ENCODE measurements at regions not wholly inside any gene's neighbourhood (a gene's known extent, or its start where the extent isn't known, plus 50 kb on each side); places are given as distances from the start of the nearest gene placed in this dataset.
"Not testable (repeated sequence)": the region's sequence is repeated elsewhere in the genome, so short reads cannot be mapped to it uniquely, and the experiment has no call there.

DNA sequence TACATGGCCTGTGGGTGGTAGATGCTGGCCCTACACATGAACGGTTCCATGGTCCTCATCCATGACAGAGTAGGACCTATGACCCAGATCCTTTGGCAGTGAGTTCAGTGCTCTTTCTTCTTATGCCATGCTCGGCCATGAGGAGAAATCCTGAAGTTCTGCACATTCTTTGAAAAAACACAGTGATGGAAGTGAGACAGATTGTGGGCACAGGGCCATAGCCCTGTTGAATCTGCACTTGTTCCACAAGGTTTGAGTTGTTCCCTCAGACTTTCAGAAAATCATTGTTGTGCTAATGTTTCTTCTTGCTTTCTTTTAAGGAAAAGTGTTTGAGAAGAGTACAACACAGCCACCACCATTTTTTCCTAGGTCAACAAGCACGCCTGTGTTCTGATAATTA is 180.0 kb downstream of the C12orf75 start:
- no peak for ATAC-seq (ENCODE audit: low read depth)
- TF ChIP-seq, protein P1, sequence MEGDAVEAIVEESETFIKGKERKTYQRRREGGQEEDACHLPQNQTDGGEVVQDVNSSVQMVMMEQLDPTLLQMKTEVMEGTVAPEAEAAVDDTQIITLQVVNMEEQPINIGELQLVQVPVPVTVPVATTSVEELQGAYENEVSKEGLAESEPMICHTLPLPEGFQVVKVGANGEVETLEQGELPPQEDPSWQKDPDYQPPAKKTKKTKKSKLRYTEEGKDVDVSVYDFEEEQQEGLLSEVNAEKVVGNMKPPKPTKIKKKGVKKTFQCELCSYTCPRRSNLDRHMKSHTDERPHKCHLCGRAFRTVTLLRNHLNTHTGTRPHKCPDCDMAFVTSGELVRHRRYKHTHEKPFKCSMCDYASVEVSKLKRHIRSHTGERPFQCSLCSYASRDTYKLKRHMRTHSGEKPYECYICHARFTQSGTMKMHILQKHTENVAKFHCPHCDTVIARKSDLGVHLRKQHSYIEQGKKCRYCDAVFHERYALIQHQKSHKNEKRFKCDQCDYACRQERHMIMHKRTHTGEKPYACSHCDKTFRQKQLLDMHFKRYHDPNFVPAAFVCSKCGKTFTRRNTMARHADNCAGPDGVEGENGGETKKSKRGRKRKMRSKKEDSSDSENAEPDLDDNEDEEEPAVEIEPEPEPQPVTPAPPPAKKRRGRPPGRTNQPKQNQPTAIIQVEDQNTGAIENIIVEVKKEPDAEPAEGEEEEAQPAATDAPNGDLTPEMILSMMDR (IDR thresholded peaks at IDR 0.05), result no peak
- CTCF ChIA-PET, result no interaction called here
- Mint-ChIP-seq H3K9me3 (no peaks in the 10 kb centered on the region), H3K4me1 (no peaks in the 10 kb centered on the region), H3K36me3 (ENCODE audit: low read depth) (no peaks in the 10 kb centered on the region), H3K27ac (no peak overlapping the region), H3K27me3 (peaks cover 11% of the 10 kb centered on the region), H3K4me3 (no peak overlapping the region)
- POLR2A ChIA-PET, result no interaction called here
- no peak for DNase-seq
- intact Hi-C loops (cut with micrococcal nuclease), result no loop called here

DNA sequence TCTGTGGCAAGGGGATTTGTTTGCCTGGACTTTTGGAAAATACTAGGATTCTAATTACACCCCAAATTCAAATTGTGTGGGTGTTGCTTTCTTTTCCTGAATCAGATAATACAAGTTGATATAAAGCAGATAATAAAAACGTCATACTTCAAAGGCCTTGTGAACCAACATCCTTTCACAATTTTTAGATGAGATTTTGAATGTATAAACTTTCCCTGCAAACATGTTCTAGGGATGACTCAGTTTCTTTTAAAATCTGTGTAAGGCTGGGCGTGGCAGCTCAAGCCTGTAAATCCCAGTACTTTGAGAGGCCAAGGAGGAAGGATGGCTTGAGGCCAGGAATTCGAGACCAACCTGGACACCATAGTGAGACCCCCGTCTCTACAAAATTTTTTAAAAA is 182.4 kb downstream of the C12orf75 start:
- DNase-seq; POLR2A ChIA-PET; H3K27ac Mint-ChIP-seq; H3K9me3 Mint-ChIP-seq; intact Hi-C loops (cut with micrococcal nuclease); CTCF ChIA-PET; H3K4me3 Mint-ChIP-seq; H3K27me3 Mint-ChIP-seq; ATAC-seq (ENCODE audit: low read depth); H3K4me1 Mint-ChIP-seq; H3K36me3 Mint-ChIP-seq (ENCODE audit: low read depth): not testable (repeated sequence)

DNA sequence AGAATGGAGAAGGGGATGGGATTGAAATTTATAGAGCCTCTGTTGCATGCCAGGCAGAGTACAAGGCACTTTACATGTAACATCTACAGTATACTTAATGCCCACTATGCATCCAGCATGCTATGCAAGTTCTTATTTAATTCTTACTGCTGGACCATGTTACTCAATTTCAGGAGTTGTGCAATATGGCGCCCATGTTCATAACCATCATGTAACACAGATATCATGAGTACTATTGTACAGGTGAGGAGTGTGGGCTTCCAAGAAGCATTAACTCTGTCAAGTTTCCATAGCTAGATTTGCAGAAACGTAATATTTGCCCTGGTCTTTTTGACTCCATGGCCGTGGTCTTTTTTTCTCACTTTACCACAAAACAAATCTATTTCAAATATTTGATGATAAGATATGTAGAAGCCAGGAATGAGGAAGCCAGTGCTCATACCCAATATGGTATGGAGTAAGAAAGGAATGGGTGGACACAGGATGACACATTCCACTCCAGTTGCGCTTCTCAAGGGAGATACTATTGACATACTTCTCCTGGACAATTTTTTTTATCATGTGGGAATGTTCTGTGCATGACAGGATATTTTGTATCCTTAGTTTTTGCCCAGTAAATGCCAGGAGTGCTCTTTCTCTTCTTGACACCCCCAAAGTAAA is 191.8 kb downstream of the C12orf75 start:
- ChIA-PET CTCF (no interaction called here), POLR2A (no interaction called here)
- Mint-ChIP-seq H3K4me1 (no peaks in the 10 kb centered on the region), H3K27ac (no peak overlapping the region), H3K27me3 (peaks cover 8% of the 10 kb centered on the region), H3K9me3 (peaks cover 2% of the 10 kb centered on the region), H3K36me3 (ENCODE audit: low read depth) (no peaks in the 10 kb centered on the region), H3K4me3 (no peak overlapping the region)
- ATAC-seq (ENCODE audit: low read depth) (no peak), DNase-seq (no peak)
- TF ChIP-seq, protein P1 (IDR thresholded peaks at IDR 0.05), result no peak
- intact Hi-C loops (cut with micrococcal nuclease), result no loop called here

DNA sequence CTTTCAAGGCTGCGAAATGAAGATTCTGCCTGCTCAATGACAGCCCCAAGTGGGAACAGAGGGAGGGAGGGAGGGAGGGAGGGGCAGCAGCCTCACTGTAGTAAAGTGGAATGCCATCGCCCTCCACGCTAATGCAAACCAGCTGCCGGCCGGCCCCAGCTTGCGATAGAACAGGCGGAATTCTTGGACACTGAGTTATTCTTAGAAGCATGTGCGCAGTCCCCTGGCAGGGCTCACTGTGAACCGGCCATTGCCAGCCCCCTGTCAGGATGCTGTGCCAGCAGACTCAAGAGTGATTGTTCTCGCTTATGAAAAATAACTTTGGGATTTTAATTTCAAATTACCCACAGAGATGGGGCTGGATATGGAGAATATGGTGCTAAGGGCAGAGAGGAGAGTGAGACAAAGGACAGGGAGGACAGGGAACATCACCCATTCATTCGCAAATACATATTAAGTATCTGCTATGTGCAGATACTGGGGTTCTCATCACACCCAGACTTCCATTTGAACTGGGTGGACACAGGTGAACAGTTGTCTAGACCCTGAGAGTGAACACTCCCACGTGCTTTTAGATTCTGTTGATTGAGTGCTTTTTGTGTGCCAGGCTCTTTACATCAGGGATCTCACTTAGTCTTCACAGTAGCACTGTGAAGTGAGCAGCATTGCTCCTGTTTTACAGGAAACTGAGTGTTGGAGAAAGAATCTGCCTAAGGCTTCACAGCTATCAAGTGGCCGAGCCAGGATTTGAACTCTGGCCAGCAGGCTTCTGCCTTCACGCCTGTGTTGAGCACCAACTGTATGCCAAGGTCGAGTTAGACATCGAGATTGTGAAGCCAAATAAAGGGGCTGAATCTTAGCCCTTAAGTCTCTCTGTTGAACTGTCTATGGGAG is 192.9 kb downstream of the C12orf75 start:
- TF ChIP-seq, protein P1 (IDR thresholded peaks at IDR 0.05), result no peak
- no peak overlapping the region for H3K4me3 Mint-ChIP-seq
- no peak for ATAC-seq (ENCODE audit: low read depth)
- no peak overlapping the region for H3K27ac Mint-ChIP-seq
- DNase-seq, result no peak
- peaks cover 2% of the 10 kb centered on the region for H3K9me3 Mint-ChIP-seq
- POLR2A ChIA-PET, result no interaction called here
- peaks cover 5% of the 10 kb centered on the region for H3K27me3 Mint-ChIP-seq
- H3K4me1 Mint-ChIP-seq, result no peaks in the 10 kb centered on the region
- H3K36me3 Mint-ChIP-seq (ENCODE audit: low read depth), result no peaks in the 10 kb centered on the region
- intact Hi-C loops (cut with micrococcal nuclease), result no loop called here
- CTCF ChIA-PET, result no interaction called here

DNA sequence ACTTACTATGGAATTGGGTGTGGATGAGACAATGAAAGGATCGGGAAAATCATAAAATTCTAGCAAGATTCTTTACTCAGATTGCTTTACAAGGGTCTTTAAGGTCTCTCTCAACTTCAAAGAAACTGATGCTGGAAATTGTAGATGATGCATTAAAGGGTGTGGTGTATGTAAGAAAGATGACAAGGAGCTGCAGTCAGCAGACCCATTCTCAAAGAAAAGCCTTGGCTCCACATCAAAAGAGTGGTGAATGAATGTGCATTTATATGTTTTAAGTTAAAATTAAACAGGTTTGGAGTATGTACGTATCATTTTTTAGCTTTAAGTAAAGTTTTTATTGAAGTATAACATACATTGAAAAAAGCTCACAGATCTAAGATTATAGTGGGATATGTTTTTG is 194.5 kb downstream of the C12orf75 start:
- Mint-ChIP-seq H3K9me3 (no peaks in the 10 kb centered on the region), H3K27me3 (peaks cover 5% of the 10 kb centered on the region), H3K27ac (no peak overlapping the region), H3K4me1 (no peaks in the 10 kb centered on the region), H3K4me3 (no peak overlapping the region), H3K36me3 (ENCODE audit: low read depth) (no peaks in the 10 kb centered on the region)
- ChIA-PET POLR2A (no interaction called here), CTCF (no interaction called here)
- TF ChIP-seq, protein P1 (IDR thresholded peaks at IDR 0.05), result no peak
- intact Hi-C loops (cut with micrococcal nuclease), result no loop called here
- DNase-seq, result no peak
- no peak for ATAC-seq (ENCODE audit: low read depth)
